Fibroblast of lung (primary cell): ENCODE measurements at regions not wholly inside any gene's neighbourhood (a gene's known extent, or its start where the extent isn't known, plus 50 kb on each side); places are given as distances from the start of the nearest gene placed in this dataset.

Source experiments
- CTCF ChIP-seq, 2 donors: IDR thresholded peaks in 1 of 2; conservative IDR thresholded peaks in 1 of 2; 1 replicate in 1 of 2; 2 replicates in 1 of 2; pipeline ENCODE4 v1.5.1; 2011 to 2012; ENCODE audit warnings: low read length in 2 of 2, control low read depth in 1 of 2, inconsistent platforms in 1 of 2, low read depth in 1 of 2, mild to moderate bottlenecking in 1 of 2
- EZH2 ChIP-seq: IDR thresholded peaks from 2 replicates; pipeline ENCODE4 v1.5.1; 2012; ENCODE audit warnings: low read length, control low read depth, mild to moderate bottlenecking; ENCODE audit errors: missing control alignments

GRCh38 chr12:131607658-131608447, 103.0 kb upstream of the SFSWAP start:
- TF ChIP-seq CTCF (conservative IDR thresholded peaks at IDR 0.05 in 1 of 2, IDR thresholded peaks at IDR 0.05 in 1 of 2; ENCODE audit: low read depth in 1 of 2, low read length in 2 of 2) = no peak
- no peak for TF ChIP-seq EZH2
